HG02840 (cell line): ENCODE measurements at regions not wholly inside any gene's neighbourhood (a gene's known extent, or its start where the extent isn't known, plus 50 kb on each side); places are given as distances from the start of the nearest gene placed in this dataset.
"Not testable (repeated sequence)": the region's sequence is repeated elsewhere in the genome, so short reads cannot be mapped to it uniquely, and the experiment has no call there.

ENCODE experiments used
- ATAC-seq: cut with Tn5 transposase; IDR thresholded peaks from one replicate; pipeline ENCODE4 v1.9.1; 2021; ENCODE audit warnings: mild to moderate bottlenecking, moderate library complexity, moderate number of reproducible peaks; ENCODE audit not compliant: unreplicated experiment, low FRiP score

DNA sequence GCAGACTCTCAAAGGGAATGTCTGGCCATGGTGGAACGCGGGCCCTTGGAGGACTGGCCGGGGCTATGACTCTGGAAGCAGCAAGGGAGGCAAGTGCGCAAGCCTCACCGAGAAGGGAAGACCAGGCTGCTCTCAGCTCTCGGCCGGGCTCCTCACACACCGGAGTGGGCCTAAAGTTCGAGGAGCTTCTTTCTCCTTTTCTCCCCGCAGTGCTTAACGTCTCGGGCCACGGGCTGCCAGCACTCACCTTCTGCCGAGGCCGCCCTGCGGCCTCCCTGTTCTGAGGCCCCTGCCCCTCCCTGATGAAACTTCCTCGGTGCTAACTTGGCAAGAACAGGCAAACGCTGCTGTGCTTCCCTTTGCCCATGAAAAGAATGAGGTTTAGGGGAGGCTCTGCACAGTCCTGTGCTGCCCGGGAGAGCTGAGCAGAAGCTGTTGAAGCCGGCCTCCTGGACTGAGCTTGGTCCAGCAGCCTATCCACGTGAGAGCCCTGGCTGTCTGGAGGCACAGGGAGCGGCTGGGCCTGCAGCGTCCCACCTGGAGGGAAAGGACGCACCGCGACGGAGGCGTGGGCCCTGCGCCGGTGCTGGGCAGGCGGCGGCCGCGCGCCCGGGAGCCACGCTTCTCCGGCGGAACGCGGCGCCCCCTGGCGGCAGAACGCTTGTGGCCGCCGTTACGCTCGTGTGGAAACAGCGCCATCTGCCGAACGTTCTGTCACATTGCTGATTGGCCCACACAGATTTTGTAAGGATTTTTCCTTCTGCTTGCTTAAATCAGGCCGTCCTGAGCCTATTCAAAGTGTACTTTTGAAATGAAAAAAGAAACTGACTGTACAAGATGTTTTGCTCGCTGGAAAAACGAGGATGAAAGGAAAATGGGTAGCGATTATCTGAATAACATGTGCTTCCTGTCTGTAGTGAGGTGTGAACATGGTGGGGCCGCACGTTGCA is 65.0 kb upstream of the TMEM45B start:
- no peak for ATAC-seq

DNA sequence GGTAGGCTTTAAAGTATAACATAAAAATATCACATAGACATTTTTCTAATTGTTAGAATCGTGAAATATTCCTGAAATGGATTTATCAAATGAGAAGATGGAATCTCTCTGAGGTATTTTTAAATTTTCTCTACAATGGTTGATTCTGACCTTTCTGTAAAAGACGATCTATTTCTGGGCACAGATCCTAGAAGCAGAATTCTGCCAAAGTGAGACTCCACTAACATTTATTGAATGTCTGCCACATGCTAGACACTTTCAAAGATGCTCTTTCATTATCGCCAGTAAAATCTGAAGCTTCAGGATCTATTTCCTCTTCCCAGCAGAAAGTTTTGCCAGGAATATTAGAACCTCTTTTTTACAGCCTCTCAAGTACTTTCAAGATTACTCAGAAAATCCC is 64.1 kb upstream of the TMEM45B start:
- no peak for ATAC-seq

DNA sequence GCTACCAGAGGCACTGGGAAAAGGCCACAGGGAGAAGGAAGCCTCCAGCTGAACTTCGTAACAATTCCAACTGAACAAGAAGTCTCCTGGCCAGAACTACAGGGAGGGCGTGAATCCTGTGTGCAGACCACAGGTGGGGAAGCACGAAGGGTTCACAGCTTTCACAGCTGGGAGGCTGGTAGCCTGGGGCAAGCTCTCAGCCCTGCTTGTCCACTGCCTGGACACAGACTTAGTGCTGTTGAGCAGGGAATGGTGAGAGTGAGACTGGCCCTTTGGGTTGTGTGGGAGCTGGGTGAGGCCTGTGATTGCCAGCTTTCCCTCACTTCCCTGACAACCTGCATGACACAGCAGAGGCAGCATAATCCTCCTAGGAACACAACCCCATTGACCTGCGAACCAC is 52.1 kb upstream of the TMEM45B start:
- ATAC-seq = not testable (repeated sequence)

DNA sequence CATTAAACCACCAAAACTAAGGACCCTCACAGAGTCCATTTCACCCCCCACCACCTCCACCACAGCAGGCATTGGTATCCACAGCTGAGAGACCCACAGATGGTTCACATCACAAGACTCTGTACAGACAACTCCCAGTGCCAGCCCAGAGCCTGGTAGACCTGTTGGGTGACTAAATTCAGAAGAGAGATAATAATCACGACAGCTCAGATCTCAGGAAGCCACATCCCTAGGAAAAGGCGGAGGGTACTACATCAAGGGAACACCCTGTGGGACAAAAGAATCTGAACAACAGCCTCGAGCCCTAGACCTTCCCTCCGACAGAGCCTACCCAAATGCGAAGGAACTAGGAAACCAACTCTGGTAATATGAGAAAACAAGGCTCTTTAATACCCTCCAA is 51.4 kb upstream of the TMEM45B start:
- not testable (repeated sequence) for ATAC-seq
